CD4-positive, alpha-beta T cell treated with Interleukin-4 for 4 hours (primary cell): ENCODE measurements at regions not wholly inside any gene's neighbourhood (a gene's known extent, or its start where the extent isn't known, plus 50 kb on each side); places are given as distances from the start of the nearest gene placed in this dataset.

Experiments used
- DNase-seq: peaks from one replicate; pipeline ENCODE4 v3.0.0-alpha.2; 2020

GRCh38 chr17:79162012-79162963 is 87.7 kb downstream of the ENGASE start:
- no peak for DNase-seq

- DNase-seq, result no peak
Observed at GRCh38 chr17:79160980-79161636, 86.5 kb downstream of the ENGASE start.

- no peak for DNase-seq
Observed at GRCh38 chr17:79159926-79160325, 85.3 kb downstream of the ENGASE start.

- no peak for DNase-seq
Observed at GRCh38 chr17:79159471-79159870, 84.8 kb downstream of the ENGASE start.

- no peak for DNase-seq
Observed at GRCh38 chr17:79156463-79157095, 82.0 kb downstream of the ENGASE start.

- DNase-seq, result no peak
Observed at GRCh38 chr17:79155701-79156100, 81.1 kb downstream of the ENGASE start.

GRCh38 chr17:79154951-79155585 is 80.4 kb downstream of the ENGASE start:
- DNase-seq, result no peak

GRCh38 chr17:79154446-79154845 is 79.8 kb downstream of the ENGASE start:
- DNase-seq, result no peak

- no peak for DNase-seq
Observed at GRCh38 chr17:79153367-79154130, 78.9 kb downstream of the ENGASE start.

GRCh38 chr17:79152636-79153035 is 78.0 kb downstream of the ENGASE start:
- no peak for DNase-seq

- no peak for DNase-seq
Observed at GRCh38 chr17:79152110-79152509, 77.5 kb downstream of the ENGASE start.

GRCh38 chr17:79150799-79151198 is 76.2 kb downstream of the ENGASE start:
- DNase-seq, result no peak

GRCh38 chr17:79150035-79150733 is 75.6 kb downstream of the ENGASE start:
- no peak for DNase-seq

GRCh38 chr17:79148584-79148983 is 74.0 kb downstream of the ENGASE start:
- DNase-seq, result no peak

- no peak for DNase-seq
Observed at GRCh38 chr17:79147746-79148506, 73.3 kb downstream of the ENGASE start.

GRCh38 chr17:79146562-79146961 is 71.9 kb downstream of the ENGASE start:
- DNase-seq, result no peak

GRCh38 chr17:79145548-79145947 is 70.9 kb downstream of the ENGASE start:
- no peak for DNase-seq

GRCh38 chr17:79144133-79144532 is 69.5 kb downstream of the ENGASE start:
- no peak for DNase-seq

- DNase-seq, result no peak
Observed at GRCh38 chr17:79142375-79142774, 67.8 kb downstream of the ENGASE start.

GRCh38 chr17:79141578-79142355 is 67.1 kb downstream of the ENGASE start:
- DNase-seq, result no peak
